OCI-LY3 (cell line): ENCODE measurements at regions not wholly inside any gene's neighbourhood (a gene's known extent, or its start where the extent isn't known, plus 50 kb on each side); places are given as distances from the start of the nearest gene placed in this dataset.

Experiments
- EZH2phosphoT487 ChIP-seq: fragments of 200-600 bp; shearing (Covaris generic); IDR thresholded peaks from 2 replicates; pipeline ENCODE4 v1.6.1; 2018; ENCODE audit warnings: antibody characterized with exemption, mixed run types, low read depth
- TF ChIP-seq, protein P1 (sequence below): fragments of 200-600, 300-600 bp; sonication (generic); IDR thresholded peaks from 2 replicates; pipeline ENCODE4 v1.5.1; 2014; ENCODE audit warnings: antibody characterized with exemption, low read length, low read depth

DNA sequence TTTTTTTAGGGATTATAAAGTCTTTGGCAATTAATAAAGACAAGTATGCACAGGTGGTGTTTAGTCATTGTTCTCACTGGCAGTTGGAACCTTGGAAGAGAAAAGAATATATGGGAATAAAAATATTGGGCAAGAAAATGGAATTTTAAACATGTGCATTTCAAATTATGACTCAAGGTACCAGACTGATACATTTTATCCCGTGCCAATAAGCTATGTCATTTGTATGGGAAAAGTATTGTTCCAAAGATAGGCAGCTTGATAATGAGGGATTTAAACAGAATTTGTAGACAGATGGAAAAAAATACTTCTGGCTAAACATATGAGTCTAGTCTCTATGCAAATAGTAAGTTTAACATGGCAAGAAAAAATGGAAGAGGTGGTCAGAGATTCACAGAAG is 169.5 kb upstream of the UFM1 start:
- TF ChIP-seq, protein P1, sequence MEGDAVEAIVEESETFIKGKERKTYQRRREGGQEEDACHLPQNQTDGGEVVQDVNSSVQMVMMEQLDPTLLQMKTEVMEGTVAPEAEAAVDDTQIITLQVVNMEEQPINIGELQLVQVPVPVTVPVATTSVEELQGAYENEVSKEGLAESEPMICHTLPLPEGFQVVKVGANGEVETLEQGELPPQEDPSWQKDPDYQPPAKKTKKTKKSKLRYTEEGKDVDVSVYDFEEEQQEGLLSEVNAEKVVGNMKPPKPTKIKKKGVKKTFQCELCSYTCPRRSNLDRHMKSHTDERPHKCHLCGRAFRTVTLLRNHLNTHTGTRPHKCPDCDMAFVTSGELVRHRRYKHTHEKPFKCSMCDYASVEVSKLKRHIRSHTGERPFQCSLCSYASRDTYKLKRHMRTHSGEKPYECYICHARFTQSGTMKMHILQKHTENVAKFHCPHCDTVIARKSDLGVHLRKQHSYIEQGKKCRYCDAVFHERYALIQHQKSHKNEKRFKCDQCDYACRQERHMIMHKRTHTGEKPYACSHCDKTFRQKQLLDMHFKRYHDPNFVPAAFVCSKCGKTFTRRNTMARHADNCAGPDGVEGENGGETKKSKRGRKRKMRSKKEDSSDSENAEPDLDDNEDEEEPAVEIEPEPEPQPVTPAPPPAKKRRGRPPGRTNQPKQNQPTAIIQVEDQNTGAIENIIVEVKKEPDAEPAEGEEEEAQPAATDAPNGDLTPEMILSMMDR: no peak
- TF ChIP-seq EZH2phosphoT487: no peak
